ENCODE measurements at regions not wholly inside any gene's neighbourhood (a gene's known extent, or its start where the extent isn't known, plus 50 kb on each side); places are given as distances from the start of the nearest gene placed in this dataset.

GRCh38 chr2:7210712-7211111 lies 293.5 kb downstream of the RNF144A start (continued):
- TF ChIP-seq ZBTB33 (IDR thresholded peaks at IDR 0.05; ENCODE audit: extremely low read depth, insufficient replicate concordance, low read length), result no peak
- TF ChIP-seq ATF3 (IDR thresholded peaks at IDR 0.05), result no peak
- no peak for TF ChIP-seq CEBPB (IDR thresholded peaks at IDR 0.05; ENCODE audit: low read depth)
- no peak for TF ChIP-seq EZH2phosphoT487 (IDR thresholded peaks at IDR 0.05; ENCODE audit: borderline replicate concordance)
- no peak for TF ChIP-seq REST (IDR thresholded peaks at IDR 0.05; ENCODE audit: low read depth)
- TF ChIP-seq SRF (IDR thresholded peaks at IDR 0.05; ENCODE audit: low read depth), result no peak
- no peak for TF ChIP-seq TCF7L2 (IDR thresholded peaks at IDR 0.05; ENCODE audit: borderline replicate concordance, extremely low read depth, insufficient read depth, insufficient read length)
- TF ChIP-seq SP1 (IDR thresholded peaks at IDR 0.05; ENCODE audit: low read depth), result no peak
- TF ChIP-seq YY1 (IDR thresholded peaks at IDR 0.05; ENCODE audit: extremely low read depth, insufficient replicate concordance, low read depth, low read length), result no peak
- no peak for TF ChIP-seq ZNF274 (IDR thresholded peaks at IDR 0.05; ENCODE audit: low read depth, low read length)
- no peak for TF ChIP-seq FOSL1 (IDR thresholded peaks at IDR 0.05; ENCODE audit: low read depth)
